ENCODE measurements at regions not wholly inside any gene's neighbourhood (a gene's known extent, or its start where the extent isn't known, plus 50 kb on each side); places are given as distances from the start of the nearest gene placed in this dataset.

DNA sequence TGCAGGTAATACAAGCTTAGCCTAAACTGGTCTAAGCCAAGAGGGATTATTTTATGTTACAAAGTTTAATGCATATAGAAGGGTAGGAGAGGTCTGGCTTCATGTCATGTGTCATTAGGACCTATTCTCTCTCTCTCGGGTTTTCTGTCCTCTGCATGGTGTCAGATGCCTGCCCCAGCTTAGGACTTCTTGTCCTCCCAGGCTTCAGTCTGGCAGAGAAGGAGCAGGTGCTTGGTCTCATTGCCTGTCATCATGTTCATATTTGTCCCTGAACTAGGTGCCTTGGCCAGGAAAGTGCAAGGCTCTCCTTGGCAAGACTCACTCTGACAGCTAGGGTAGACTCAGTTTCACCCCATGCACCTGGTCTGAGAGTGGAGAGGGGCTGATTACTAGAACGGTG lies 126.3 kb downstream of the ADAMTS15 start:
- no peak overlapping the region for H3K9ac ChIP-seq (ENCODE audit: extremely low read depth, insufficient read length, low read length)
- TF ChIP-seq, protein P1, sequence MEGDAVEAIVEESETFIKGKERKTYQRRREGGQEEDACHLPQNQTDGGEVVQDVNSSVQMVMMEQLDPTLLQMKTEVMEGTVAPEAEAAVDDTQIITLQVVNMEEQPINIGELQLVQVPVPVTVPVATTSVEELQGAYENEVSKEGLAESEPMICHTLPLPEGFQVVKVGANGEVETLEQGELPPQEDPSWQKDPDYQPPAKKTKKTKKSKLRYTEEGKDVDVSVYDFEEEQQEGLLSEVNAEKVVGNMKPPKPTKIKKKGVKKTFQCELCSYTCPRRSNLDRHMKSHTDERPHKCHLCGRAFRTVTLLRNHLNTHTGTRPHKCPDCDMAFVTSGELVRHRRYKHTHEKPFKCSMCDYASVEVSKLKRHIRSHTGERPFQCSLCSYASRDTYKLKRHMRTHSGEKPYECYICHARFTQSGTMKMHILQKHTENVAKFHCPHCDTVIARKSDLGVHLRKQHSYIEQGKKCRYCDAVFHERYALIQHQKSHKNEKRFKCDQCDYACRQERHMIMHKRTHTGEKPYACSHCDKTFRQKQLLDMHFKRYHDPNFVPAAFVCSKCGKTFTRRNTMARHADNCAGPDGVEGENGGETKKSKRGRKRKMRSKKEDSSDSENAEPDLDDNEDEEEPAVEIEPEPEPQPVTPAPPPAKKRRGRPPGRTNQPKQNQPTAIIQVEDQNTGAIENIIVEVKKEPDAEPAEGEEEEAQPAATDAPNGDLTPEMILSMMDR (conservative IDR thresholded peaks at IDR 0.05) = no peak
- H3K4ac ChIP-seq (ENCODE audit: low read depth, low read length) = no peak overlapping the region
- H4K91ac ChIP-seq (ENCODE audit: insufficient read length, low read depth, low read length) = no peak overlapping the region
- H4K20me1 ChIP-seq (ENCODE audit: control insufficient read depth, insufficient read depth, insufficient read length) = no peaks in the 10 kb centered on the region
- H3K23ac ChIP-seq (ENCODE audit: insufficient read length, low read depth, low read length) = no peak overlapping the region
- H2BK5ac ChIP-seq (ENCODE audit: insufficient read length, low read length) = no peak overlapping the region
- peaks cover 8% of the 10 kb centered on the region for H3K27me3 Mint-ChIP-seq (ENCODE audit: low read depth)
- peaks cover 0 to under 1% of the 10 kb centered on the region in 2 experiments; a peak in 3 of 4 replicates for H3K4me1 Mint-ChIP-seq
- H3K56ac ChIP-seq (ENCODE audit: insufficient read length, low read depth, low read length) = no peak overlapping the region
- H3K4me3 Mint-ChIP-seq = no peak overlapping the region
- H4K8ac ChIP-seq (replicated peaks; ENCODE audit: insufficient read length, low read depth, low read length) = no peak overlapping the region
- WGBS (ENCODE audit: extremely low coverage, insufficient read length, low lambda C conversion rate) = no CpG with 5 or more reads among the region's 2 CpGs
- no peaks in the 10 kb centered on the region for H3K27me3 ChIP-seq (ENCODE audit: insufficient read depth, low read length)
- no peak overlapping the region for H3K18ac ChIP-seq (ENCODE audit: insufficient read length, low read depth, low read length)
- H3K9me3 ChIP-seq (ENCODE audit: control insufficient read depth, low read depth, low read length) = no peaks in the 10 kb centered on the region
- no peak overlapping the region for H3K27ac Mint-ChIP-seq
- no peak overlapping the region for H2AK5ac ChIP-seq (ENCODE audit: insufficient read length, low read length)
- no peak overlapping the region for H4K5ac ChIP-seq (ENCODE audit: insufficient read length, low read depth, low read length)
- no peaks in the 10 kb centered on the region; a peak in 2 of 7 replicates for H3K36me3 Mint-ChIP-seq (ENCODE audit: insufficient read depth in 1 of 3, low read depth in 3 of 3)
- no peak overlapping the region for H2BK20ac ChIP-seq (ENCODE audit: low read depth, low read length, poor library complexity, severe bottlenecking)
- no peaks in the 10 kb centered on the region for H3K79me2 ChIP-seq (ENCODE audit: insufficient read depth, low read length)
- no peak overlapping the region for H2BK12ac ChIP-seq (ENCODE audit: insufficient read length, low read depth, low read length)
- no peaks in the 10 kb centered on the region for H3K23me2 ChIP-seq (ENCODE audit: insufficient read length, low read depth, low read length, poor library complexity, severe bottlenecking)
- H3K14ac ChIP-seq (ENCODE audit: insufficient read depth, low read length) = no peak overlapping the region
- no peak overlapping the region for H2BK15ac ChIP-seq (ENCODE audit: low read depth, low read length)
- H3T11ph ChIP-seq (ENCODE audit: low read length) = no peak overlapping the region
- no peak overlapping the region for H3K27ac ChIP-seq (ENCODE audit: insufficient read length, low read depth, low read length)
- H3K79me1 ChIP-seq (ENCODE audit: insufficient read depth, low read depth, low read length, poor library complexity, severe bottlenecking) = no peaks in the 10 kb centered on the region
- DNase-seq = no peak
- no peaks in the 10 kb centered on the region; a peak in 1 of 5 replicates for H3K9me3 Mint-ChIP-seq
- no peak overlapping the region for H3K4me2 ChIP-seq (ENCODE audit: insufficient read depth, insufficient read length, low read length)
- no peak overlapping the region for H2BK120ac ChIP-seq (ENCODE audit: low read depth, low read length, poor library complexity, severe bottlenecking)
- H3K4me1 ChIP-seq (ENCODE audit: insufficient read depth, low read length) = no peaks in the 10 kb centered on the region
- H2AFZ ChIP-seq (ENCODE audit: low read length) = no peak overlapping the region

Measured in H9 (cell line).